ENCODE measurements at regions not wholly inside any gene's neighbourhood (a gene's known extent, or its start where the extent isn't known, plus 50 kb on each side); places are given as distances from the start of the nearest gene placed in this dataset.
A peak's percentile ranks its signal among the peaks of the same experiment; 100 is the strongest.

GRCh38 chr14:97457575-97458085 is 660.4 kb downstream of the VRK1 start:
- DNase-seq, result no peak

DNA sequence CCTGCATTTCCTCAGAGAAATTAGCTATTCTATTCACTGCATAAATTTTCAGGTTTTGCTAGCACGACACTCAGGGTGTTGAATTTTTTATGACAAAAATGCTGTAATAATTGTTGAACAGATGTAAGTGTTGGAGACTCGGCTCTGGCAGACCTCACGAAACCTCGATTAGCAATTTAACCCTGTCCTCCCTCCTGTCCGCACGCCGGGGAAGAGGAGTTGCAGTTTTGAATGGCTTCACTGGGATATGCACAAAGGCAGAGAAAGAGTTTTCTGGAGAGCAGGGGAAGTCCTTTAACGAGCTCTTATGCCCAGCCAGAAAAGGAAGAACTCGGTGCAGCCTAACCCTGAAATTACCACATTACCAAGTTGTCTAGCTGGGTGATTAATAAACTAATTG is 661.1 kb downstream of the VRK1 start:
- no peak for DNase-seq

DNA sequence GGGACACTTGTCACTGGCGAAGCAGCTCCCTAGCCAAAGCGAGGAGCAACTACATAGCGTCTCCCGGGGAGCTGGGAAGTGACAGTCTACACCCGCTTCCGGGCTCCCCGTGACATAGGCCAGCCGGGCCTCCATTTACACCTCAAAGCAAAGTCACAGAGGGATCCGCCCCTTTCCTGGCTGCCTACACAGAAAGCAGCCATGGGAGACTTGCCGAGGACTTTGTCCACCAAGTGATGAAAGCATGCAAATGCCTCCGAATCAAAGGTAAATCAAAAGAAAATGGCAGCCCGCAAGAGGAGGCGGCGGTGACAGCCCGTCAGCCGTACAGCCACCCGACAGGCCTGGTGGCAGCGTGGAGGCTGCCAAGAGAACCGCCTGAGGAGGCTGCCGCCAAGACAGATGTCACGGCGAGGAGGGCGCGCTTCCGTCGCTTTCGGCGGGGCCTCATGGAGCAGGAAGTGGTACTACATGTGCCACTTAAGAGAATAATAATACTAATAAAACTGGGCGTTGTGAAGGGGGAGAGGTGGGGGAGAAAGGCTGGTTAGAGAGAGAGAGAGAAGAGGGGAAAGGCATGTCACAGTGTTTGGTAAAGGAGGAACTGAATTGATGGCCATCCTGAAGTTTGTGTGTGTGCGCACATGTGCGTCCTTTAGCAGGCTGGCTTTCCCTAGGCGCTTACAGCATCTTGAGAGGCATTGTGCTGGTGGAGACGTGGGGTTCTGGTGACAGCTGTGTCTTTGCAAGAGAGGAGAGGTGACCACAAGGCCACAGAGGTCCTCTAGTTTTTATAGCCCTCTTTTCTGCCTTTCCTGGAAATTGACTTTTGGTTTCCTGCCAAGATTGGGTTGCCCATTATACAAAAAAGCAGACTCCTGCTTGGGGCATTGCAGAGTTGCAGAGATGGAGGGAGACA is 661.7 kb downstream of the VRK1 start:
- peak; percentile 76 for DNase-seq

- no peak for DNase-seq
Measured at GRCh38 chr14:97462081-97462480, 664.9 kb downstream of the VRK1 start.

DNA sequence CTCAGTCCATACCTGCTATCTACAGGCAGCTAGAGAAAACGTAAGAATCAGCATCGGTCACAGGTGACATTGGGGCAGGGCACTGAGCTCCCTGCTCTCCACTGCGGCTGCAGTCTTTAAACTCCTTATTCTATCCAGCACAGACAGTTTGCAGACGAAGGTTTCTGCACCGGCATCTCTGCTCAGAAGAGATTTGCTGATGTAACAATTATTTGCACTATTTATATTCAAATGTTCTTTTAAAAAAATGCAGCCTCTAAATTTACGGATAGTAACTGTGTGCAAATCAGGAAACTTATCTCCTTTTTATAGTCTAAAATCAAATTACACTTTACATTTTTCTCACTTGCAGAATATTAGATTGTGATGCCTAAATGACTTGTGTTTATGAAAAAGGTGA is 671.0 kb downstream of the VRK1 start:
- no peak for DNase-seq

DNA sequence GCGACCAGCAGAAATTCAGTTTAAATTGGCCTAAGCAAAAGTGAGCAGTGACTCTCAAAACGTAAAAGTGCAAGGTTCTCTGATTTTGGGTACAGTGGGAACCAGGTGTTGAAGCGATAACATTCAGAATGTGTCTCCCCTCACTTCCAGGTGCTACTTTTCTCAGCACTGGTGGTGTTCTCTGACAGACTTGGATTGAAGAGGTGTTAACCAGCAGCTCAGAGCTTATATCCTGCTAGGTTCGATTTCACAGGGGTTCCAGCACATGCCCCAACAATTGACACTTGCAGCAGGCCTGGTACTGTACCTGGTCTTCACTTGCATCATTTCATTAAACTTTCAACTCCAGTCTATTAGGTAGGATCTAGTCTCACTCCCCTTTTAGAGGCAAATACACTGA is 680.2 kb downstream of the VRK1 start:
- no peak for DNase-seq

GRCh38 chr14:97485201-97485600 is 688.0 kb downstream of the VRK1 start:
- DNase-seq, result no peak

DNA sequence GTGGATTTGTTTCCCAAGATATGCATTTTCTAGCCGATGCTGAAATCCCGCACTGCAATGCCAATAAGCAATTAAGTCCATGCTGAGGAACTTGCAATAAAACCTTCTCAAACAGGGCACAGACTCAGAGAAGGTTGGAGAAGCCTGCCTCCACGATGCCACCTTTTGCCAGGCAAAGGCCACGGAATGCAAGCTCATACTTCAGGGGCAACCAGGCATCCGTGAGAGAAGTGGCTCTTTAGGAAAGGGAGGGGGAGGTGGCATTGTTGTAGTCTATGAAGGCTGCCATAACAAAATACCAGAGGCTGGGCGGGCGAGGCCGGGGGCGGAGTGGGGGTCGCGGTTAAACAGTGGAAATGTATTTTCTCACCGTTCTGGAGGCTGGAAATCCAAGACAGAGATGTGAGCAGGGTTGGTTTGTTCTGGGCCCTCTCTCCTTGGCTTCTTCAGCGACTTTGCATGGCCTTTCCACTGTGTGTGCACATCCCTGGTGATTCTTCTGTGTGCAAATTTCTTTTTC is 689.5 kb downstream of the VRK1 start:
- no peak for DNase-seq

- no peak for DNase-seq
Measured at GRCh38 chr14:97489750-97490149, 692.6 kb downstream of the VRK1 start.

GRCh38 chr14:97490521-97491070 is 693.4 kb downstream of the VRK1 start:
- no peak for DNase-seq

- peak; percentile 46 for DNase-seq
Measured at GRCh38 chr14:97491697-97492096, 694.5 kb downstream of the VRK1 start.

DNA sequence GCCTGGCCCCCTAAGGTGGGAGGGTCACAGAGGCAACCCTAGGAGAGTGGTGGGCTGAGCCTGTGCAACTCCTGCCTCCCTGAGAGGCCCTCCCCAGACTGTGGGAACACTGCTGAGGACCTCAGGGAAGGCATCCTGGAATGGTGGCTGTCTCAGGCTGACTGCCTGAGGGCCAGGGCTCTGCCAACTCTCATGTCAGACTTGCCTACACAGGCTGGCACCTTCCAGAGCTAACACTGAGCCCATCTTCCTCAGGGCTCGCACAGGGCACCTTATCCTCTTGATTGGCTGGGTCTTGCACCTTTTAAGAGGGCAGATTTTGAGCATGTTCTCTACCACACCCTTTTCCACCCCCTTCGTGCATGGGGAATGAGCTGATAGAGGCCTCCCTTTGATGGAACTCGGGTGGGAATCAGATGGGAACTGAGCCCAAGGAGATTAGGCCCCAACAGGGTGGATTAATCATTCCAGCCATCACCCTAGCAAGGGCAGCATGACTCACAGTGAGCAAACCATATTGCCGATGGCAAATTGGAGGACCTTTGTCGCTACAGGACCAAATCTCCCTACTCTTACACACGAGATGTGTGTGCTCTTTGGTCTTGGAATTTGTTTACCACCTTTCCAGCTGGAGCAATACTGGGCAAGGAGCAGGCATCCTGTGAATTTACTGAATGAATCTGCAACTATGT is 702.8 kb downstream of the VRK1 start:
- DNase-seq, result no peak

DNA sequence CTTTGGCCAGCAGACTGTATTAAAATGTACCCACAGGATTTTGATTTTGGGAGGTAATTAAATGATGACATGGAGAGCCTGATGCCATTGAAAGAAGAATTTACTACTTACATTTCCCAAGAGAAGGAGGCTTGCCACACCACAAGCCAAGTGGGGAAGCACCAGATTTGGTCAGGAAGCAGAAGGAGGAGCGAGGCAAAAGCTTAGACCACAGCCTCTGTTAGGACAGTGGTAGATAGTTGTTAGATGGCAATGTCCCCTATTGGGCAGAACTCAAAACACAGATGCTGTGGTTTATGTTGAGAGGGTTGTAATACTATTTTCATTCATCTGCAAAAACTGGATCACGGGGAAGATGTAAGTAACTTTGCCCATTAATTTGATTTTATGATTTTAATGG is 709.4 kb downstream of the VRK1 start:
- no peak for DNase-seq

GRCh38 chr14:97513891-97514290 is 716.7 kb downstream of the VRK1 start:
- no peak for DNase-seq

DNA sequence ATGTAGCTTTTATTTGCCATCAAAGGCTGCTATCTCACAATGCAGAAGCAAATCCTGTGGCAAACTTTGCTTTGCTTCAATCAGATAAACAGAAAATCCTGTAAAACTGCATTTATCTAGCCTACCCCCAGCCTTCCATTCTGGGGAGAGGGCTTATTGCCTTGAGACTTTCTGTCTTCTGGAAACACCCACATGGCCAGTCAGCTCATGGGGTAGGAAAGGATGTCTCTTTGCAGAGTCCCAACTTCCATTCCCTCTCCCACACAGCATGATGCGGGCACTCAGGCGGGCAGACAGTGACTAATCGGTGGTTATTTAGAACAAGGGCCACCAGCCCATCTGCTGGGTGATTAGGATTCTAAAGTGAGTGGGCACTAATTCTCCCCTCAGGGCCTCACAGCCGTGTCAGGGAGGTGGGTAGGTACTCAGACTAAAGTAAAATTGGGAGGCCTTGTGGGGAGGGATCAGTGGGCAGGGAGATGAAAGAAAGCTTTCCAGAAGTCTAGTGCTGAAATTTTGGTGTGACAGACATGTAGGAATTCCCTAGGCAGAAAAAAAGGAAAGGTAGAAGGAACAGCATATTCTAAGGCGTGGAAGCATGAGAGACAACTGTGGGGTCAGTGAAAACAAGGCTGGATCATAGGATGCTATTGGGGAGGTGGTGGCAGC is 720.5 kb downstream of the VRK1 start:
- DNase-seq, result no peak

- no peak for DNase-seq
Measured at GRCh38 chr14:97523936-97524335, 726.8 kb downstream of the VRK1 start.

DNA sequence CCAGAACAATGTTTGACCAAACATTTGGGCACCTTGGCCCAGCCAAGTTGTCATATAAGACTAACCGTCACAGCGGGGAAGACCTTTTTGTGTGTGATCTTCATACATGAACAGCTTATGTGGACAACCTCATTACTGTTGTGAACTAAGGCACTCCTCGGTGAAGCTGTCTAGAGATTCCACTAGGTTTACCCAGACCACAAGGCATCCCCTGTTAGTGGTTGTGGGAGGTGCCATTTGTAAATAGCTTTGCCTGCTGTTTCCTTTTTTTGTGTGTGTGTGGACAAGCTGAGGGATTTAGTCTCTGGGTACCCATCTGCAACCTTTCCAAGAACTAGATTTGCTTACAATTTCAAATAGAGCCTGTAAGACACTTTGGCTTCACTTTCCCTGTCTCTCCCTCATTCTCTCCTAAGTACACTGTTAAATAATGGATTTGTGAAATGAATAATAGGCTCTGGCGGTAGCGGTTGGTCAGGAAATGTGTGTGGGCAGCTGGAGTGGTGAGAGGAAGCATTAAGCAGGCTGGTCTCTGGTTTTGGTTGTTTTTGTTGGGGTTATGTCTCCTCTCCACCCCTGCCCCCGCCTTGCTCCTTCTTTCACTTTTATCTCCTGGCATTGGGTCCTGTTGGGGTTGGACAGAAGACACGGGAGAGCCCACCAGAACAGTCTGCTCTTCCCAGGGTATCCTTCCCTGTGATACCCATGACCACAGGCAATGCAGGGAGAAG is 727.6 kb downstream of the VRK1 start:
- no peak for DNase-seq

DNA sequence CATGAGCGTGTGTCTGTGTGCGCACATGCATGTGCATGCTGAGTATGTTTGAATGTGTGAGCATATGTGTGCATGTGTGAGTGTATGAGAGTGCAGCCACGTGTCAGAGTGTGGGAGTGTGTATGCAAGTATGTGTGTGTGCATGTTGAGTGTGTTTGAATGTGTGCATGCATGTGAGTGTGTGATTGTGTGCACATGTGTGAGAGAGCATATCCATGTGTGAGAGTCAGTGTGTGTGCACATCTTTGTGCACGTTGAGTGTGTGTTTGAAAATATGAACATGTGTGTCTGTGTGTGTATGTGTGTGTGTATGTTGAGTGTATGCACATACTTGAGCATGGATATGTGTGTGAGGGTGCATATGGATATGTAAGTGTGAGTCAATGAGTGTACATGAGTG is 730.8 kb downstream of the VRK1 start:
- DNase-seq, result no peak

GRCh38 chr14:97532052-97532451 is 734.9 kb downstream of the VRK1 start:
- no peak for DNase-seq

DNA sequence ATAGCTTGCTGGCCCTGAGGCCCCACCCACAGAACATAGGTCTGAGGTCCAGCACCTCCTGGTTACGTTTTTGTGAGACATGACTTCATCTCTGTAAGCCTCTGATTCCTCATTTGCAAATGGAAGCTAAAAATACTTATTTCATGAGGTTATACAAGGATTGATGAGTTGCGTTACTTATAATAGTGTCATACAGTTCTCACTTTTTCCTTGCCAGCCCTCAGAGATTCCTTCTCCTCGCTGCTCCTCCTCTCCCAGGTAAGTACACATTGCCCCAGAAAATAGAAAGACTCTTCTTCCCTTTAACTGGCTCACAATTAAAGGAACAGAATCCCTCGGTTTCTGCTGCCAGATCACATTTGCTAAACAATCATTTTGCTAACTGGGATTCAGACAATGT is 739.2 kb downstream of the VRK1 start:
- no peak for DNase-seq

DNA sequence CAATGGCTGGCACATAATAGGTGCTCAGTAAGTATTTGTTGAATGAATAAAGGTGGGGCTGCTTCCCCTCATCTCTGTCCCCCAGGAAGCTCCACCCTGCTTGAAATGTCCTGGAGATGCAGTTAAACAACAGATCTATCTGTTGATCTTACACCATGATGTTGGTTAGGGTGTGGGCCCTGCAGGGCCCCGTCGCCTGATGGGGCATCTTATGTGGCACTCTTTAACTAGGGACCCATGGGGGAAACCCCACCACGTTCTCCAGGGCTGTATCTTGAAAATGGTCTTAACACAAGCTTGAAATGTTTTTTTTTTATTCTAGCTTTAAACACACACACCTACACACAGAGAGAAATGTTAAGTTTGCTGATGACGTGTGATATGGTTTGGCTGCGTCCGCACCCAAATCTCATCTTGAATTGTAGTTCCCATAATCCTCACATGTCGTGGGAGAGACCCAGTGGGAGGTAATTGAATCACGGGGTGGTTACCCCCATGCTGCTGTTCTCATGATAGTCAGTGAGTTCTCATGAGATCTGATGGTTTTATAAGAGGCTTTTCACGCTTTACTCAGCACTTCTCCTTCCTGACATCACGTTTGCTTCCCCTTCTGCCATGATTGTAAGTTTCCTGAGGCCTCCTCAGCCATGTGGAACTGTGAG is 741.7 kb downstream of the VRK1 start:
- DNase-seq, result no peak

GRCh38 chr14:97539411-97539795 is 742.2 kb downstream of the VRK1 start:
- no peak for DNase-seq
